ENCODE measurements at regions not wholly inside any gene's neighbourhood (a gene's known extent, or its start where the extent isn't known, plus 50 kb on each side); places are given as distances from the start of the nearest gene placed in this dataset.
"Not testable (repeated sequence)": the region's sequence is repeated elsewhere in the genome, so short reads cannot be mapped to it uniquely, and the experiment has no call there.

DNA sequence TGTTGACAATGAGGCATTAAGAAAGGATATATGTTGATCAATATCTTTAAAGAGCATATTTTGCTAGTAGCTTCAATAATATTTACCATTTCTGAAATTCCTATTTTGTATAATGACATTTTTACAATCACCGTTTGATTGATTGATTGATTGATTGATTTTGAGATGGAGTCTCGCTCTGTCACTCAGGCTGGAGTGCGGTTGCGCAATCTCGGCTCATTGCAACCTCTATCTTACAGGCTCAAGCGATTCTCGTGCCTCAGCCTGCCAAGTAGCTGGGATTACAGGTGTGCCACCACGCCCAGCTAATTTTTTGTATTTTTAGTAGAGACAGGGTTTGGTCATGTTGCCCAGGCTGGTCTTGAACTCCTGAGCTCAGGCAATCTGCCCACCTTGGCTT is 150.9 kb upstream of the TEX13D start:
- H3K36me3 ChIP-seq; H3K27me3 ChIP-seq; H3K27ac ChIP-seq; DNase-seq; H3K9me3 ChIP-seq; H3K4me1 ChIP-seq; H3K9ac ChIP-seq (ENCODE audit: low read depth in 2 of 2, low read length in 2 of 2); H3K4me3 ChIP-seq; intact Hi-C loops (cut with DNase I): not testable (repeated sequence)

DNA sequence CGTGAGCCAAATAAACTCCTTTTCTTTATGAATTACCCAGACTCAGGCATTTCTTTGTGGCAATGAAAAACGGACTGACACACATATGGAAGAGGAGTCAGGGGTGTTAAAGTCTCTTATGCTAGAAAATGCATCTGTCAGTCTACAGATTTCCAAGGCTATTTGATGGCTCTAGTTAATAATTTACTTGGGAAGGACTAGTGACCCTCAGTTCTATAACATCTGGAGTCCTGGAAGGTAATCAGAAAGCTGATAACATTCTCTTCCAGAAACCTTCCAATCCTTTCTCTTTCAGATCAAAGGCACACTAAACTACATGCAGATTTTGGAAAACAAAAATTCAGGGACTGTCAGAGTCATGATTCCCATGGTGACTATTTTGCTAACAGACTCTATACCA is 142.0 kb upstream of the TEX13D start:
- H3K4me1 ChIP-seq = no peaks in the 10 kb centered on the region
- H3K36me3 ChIP-seq = no peaks in the 10 kb centered on the region
- no peaks in the 10 kb centered on the region for H3K27me3 ChIP-seq
- no peak for DNase-seq
- TF ChIP-seq, protein P1, sequence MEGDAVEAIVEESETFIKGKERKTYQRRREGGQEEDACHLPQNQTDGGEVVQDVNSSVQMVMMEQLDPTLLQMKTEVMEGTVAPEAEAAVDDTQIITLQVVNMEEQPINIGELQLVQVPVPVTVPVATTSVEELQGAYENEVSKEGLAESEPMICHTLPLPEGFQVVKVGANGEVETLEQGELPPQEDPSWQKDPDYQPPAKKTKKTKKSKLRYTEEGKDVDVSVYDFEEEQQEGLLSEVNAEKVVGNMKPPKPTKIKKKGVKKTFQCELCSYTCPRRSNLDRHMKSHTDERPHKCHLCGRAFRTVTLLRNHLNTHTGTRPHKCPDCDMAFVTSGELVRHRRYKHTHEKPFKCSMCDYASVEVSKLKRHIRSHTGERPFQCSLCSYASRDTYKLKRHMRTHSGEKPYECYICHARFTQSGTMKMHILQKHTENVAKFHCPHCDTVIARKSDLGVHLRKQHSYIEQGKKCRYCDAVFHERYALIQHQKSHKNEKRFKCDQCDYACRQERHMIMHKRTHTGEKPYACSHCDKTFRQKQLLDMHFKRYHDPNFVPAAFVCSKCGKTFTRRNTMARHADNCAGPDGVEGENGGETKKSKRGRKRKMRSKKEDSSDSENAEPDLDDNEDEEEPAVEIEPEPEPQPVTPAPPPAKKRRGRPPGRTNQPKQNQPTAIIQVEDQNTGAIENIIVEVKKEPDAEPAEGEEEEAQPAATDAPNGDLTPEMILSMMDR (IDR thresholded peaks at IDR 0.05) = no peak
- H3K9me3 ChIP-seq = no peaks in the 10 kb centered on the region
- no peak overlapping the region for H3K4me3 ChIP-seq
- no peak overlapping the region for H3K9ac ChIP-seq (ENCODE audit: low read depth in 2 of 2, low read length in 2 of 2)
- intact Hi-C loops (cut with DNase I) = no loop called here
- no peak overlapping the region for H3K27ac ChIP-seq

DNA sequence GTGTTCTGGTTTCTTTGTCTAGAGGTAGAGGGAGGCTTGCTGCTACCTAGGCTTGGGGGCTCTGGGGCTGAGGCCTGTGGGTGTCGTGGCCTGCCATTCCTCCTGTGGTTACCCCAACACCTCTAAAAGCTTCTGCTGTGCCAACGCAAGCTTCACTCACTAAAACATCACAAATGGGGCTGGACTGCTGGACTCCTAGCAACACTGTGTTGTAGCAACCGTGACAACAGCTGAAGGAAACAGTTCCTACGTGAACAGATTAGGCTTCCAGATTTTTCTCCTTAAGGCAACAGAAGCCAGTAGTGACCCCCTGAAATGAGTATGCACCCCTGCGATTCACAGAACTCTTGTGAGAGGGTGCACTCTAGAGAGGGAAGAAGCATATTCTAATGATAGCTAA is 138.3 kb upstream of the TEX13D start:
- TF ChIP-seq, protein P1 (IDR thresholded peaks at IDR 0.05) = no peak
- no peaks in the 10 kb centered on the region for H3K36me3 ChIP-seq
- H3K4me1 ChIP-seq = no peaks in the 10 kb centered on the region
- intact Hi-C loops (cut with DNase I) = no loop called here
- no peak overlapping the region for H3K4me3 ChIP-seq
- H3K9ac ChIP-seq (ENCODE audit: low read depth in 2 of 2, low read length in 2 of 2) = no peak overlapping the region
- no peak overlapping the region for H3K27ac ChIP-seq
- H3K9me3 ChIP-seq = no peaks in the 10 kb centered on the region
- no peaks in the 10 kb centered on the region for H3K27me3 ChIP-seq
- DNase-seq = no peak

DNA sequence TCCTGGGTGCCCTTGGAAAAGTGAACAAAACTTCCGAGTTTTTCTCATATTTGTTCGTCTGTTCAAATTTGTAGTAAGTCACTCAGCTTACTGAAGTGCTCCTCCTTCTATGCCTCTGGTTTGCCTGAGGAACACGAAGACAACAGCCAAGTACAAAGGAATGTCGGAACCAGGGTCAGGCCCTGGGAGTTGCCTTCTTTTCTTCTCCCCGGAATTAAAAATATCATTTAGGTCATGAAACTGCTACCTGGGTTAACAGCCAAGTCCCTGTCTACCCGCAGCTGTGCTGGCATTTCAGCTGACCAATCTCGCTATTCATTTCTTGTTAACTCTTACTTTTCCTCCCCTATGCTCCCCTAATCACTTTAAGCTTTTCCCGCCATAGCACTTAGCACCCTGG is 137.6 kb upstream of the TEX13D start:
- Histone ChIP-seq H3K36me3 (no peaks in the 10 kb centered on the region), H3K9me3 (no peaks in the 10 kb centered on the region), H3K27ac (no peak overlapping the region), H3K27me3 (no peaks in the 10 kb centered on the region), H3K4me3 (no peak overlapping the region), H3K4me1 (no peaks in the 10 kb centered on the region), H3K9ac (ENCODE audit: low read depth in 2 of 2, low read length in 2 of 2) (no peak overlapping the region)
- TF ChIP-seq, protein P1 (IDR thresholded peaks at IDR 0.05) = no peak
- intact Hi-C loops (cut with DNase I) = no loop called here
- DNase-seq = no peak

DNA sequence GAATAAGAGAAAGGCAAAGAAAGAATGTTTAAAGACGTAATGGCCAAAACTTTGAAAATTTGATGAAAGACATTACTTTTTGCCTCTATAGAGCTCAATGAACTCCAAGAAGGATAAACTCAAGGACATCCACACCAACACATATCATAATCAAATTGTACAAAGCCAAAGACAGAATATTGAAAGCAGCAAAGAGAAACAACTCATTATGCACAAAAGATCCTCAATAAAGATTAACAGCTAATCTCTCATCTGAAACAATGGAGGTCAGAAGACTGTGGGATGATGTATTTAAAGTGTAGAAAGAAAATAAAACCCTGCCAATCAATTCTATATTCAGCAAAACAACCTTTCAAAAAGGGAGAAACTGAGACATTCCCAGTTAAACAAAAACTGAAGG is 129.1 kb upstream of the TEX13D start:
- H3K36me3 ChIP-seq = no peaks in the 10 kb centered on the region

DNA sequence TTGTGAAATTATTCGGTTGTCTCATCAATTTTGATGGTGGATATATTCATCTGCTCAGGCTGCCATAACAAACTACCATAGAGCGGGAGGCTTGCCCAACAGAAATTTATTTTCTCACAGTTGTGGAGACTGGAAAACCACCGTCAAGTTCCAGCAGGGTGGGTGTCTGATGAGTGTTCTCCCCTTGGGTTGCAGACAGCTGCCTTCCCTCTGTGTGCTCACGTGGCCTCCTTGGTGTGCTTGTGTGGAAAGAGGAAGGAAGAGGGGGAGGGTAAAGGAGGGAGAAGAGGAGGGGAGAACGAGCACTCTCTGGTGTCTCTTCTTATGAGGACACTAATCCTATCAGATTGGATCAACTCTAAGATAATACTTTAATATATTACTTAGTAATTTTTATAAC is 123.8 kb upstream of the TEX13D start:
- no peaks in the 10 kb centered on the region for H3K27me3 ChIP-seq
- no peaks in the 10 kb centered on the region for H3K36me3 ChIP-seq
- intact Hi-C loops (cut with DNase I) = no loop called here
- H3K4me1 ChIP-seq = no peaks in the 10 kb centered on the region
- H3K9ac ChIP-seq (ENCODE audit: low read depth in 2 of 2, low read length in 2 of 2) = no peak overlapping the region
- TF ChIP-seq, protein P1 (IDR thresholded peaks at IDR 0.05) = no peak
- no peak overlapping the region for H3K4me3 ChIP-seq
- DNase-seq = no peak
- H3K27ac ChIP-seq = no peak overlapping the region
- H3K9me3 ChIP-seq = no peaks in the 10 kb centered on the region

More for the DNA sequence above, 129.1 kb upstream of the TEX13D start:
- intact Hi-C loops (cut with DNase I) = no loop called here
- no peaks in the 10 kb centered on the region for H3K27me3 ChIP-seq
- no peak for DNase-seq
- no peak overlapping the region for H3K4me3 ChIP-seq
- no peaks in the 10 kb centered on the region for H3K9me3 ChIP-seq
- no peaks in the 10 kb centered on the region for H3K4me1 ChIP-seq
- no peak overlapping the region for H3K27ac ChIP-seq
- TF ChIP-seq, protein P1 (IDR thresholded peaks at IDR 0.05) = no peak
- no peak overlapping the region for H3K9ac ChIP-seq (ENCODE audit: low read depth in 2 of 2, low read length in 2 of 2)

Measured in colonic mucosa (tissue), 4 donors.